CD4-positive, CD25-positive, alpha-beta regulatory T cell (primary cell): ENCODE measurements at regions not wholly inside any gene's neighbourhood (a gene's known extent, or its start where the extent isn't known, plus 50 kb on each side); places are given as distances from the start of the nearest gene placed in this dataset.

Experiments used
- ATAC-seq, 2 donors: fragments of 150-1000 bp; cut with Tn5 transposase; one replicate each; pipeline ENCODE4 v1.10.0; 2021; ENCODE audit warnings: low read depth in 2 of 2, moderate number of reproducible peaks in 2 of 2, moderate library complexity in 1 of 2
- DNase-seq, 3 donors: peaks; one replicate each; pipeline versions ENCODE4 v3.0.0 to v3.0.0-alpha.2; 2012 to 2022; ENCODE audit warnings: mixed read lengths in 1 of 3
- H3K27ac ChIP-seq: one replicate; pipeline ENCODE4 v1.7.0; 2013; ENCODE audit warnings: mild to moderate bottlenecking, low read length; ENCODE audit not compliant: insufficient read depth, poor library complexity, severe bottlenecking
- H3K27me3 ChIP-seq: one replicate; pipeline ENCODE4 v1.7.0; 2013; ENCODE audit warnings: low read length; ENCODE audit not compliant: control insufficient read depth, insufficient read depth
- H3K36me3 ChIP-seq: one replicate; pipeline ENCODE4 v1.7.0; 2013; ENCODE audit warnings: mild to moderate bottlenecking, low read length, moderate library complexity; ENCODE audit not compliant: control insufficient read depth, insufficient read depth
- H3K4me1 ChIP-seq: 2 replicates; pipeline ENCODE4 v1.7.0; 2013; ENCODE audit warnings: mild to moderate bottlenecking, low read length; ENCODE audit not compliant: insufficient read depth, control insufficient read depth, poor library complexity, severe bottlenecking
- H3K4me3 ChIP-seq: one replicate; pipeline ENCODE4 v1.7.0; 2013; ENCODE audit warnings: low read depth, mild to moderate bottlenecking, low read length, moderate library complexity
- H3K9me3 ChIP-seq, 2 experiments: 1 replicate in 1 of 2; 2 replicates in 1 of 2; pipeline ENCODE4 v1.7.0; 2013; ENCODE audit warnings: low read length in 2 of 2, mild to moderate bottlenecking in 1 of 2, moderate library complexity in 1 of 2; ENCODE audit not compliant: control insufficient read depth in 2 of 2
- H3K27ac Mint-ChIP-seq, 3 donors: one replicate each; pipeline ENCODE4 v1.8.0; 2020 to 2022; ENCODE audit warnings: mild to moderate bottlenecking in 3 of 3, mixed read lengths in 3 of 3, moderate library complexity in 2 of 3
- H3K27me3 Mint-ChIP-seq: one replicate; pipeline ENCODE4 v1.8.0; 2022; ENCODE audit warnings: mild to moderate bottlenecking, mixed read lengths
- H3K36me3 Mint-ChIP-seq: one replicate; pipeline ENCODE4 v1.8.0; 2020; ENCODE audit warnings: mixed read lengths
- H3K4me1 Mint-ChIP-seq, 4 donors: one replicate each; pipeline ENCODE4 v1.8.0; 2020 to 2022; ENCODE audit warnings: mixed read lengths in 4 of 4, mild to moderate bottlenecking in 1 of 4
- H3K4me3 Mint-ChIP-seq, 4 donors: one replicate each; pipeline ENCODE4 v1.8.0; 2020 to 2022; ENCODE audit warnings: mild to moderate bottlenecking in 4 of 4, mixed read lengths in 4 of 4, moderate library complexity in 3 of 4
- H3K9me3 Mint-ChIP-seq, 7 donors: one replicate each; pipeline ENCODE4 v1.8.0; 2020 to 2022; ENCODE audit warnings: mixed read lengths in 7 of 7, mild to moderate bottlenecking in 3 of 7, moderate library complexity in 2 of 7

- peaks cover 4 to 16% (median 8%) of the 10 kb centered on the region in 7 donors for H3K9me3 Mint-ChIP-seq
- no peak overlapping the region for H3K4me3 Mint-ChIP-seq
These were observed 633.1 kb upstream of the TYRP1 start for GRCh38 chr9:12060067-12060466.

DNA sequence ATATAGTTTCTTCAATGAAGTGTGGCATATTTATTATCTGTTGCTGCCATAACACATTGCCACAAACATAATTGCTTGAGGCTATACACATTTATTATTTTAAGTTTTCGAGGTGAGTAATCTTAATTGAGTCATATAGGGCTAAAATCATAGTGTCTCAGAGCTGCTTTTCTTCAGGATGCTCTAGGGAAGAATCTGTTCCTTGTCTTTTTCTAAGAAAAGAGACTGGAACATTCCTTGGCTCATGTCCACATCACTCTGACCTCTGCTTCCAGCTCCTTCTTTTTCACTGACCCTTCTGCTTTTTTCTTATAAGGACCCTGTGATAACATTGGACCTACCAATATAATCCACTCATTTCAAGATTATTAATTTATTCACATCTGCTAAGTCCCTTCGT, 632.4 kb upstream of the TYRP1 start:
- no peaks in the 10 kb centered on the region for H3K27me3 Mint-ChIP-seq
- H3K4me3 Mint-ChIP-seq = no peak overlapping the region
- no peaks in the 10 kb centered on the region for H3K36me3 ChIP-seq
- no peaks in the 10 kb centered on the region for H3K36me3 Mint-ChIP-seq
- no peak for DNase-seq
- H3K4me1 ChIP-seq = no peaks in the 10 kb centered on the region
- H3K9me3 ChIP-seq = peaks cover 0 to 5% of the 10 kb centered on the region in 2 experiments
- H3K4me1 Mint-ChIP-seq = no peaks in the 10 kb centered on the region
- no peak overlapping the region for H3K4me3 ChIP-seq
- H3K27ac ChIP-seq = no peak overlapping the region
- no peak for ATAC-seq
- no peaks in the 10 kb centered on the region for H3K27me3 ChIP-seq
- no peak overlapping the region for H3K27ac Mint-ChIP-seq
- H3K9me3 Mint-ChIP-seq = peaks cover 4 to 16% (median 8%) of the 10 kb centered on the region in 7 donors

More at GRCh38 chr9:12060067-12060466, 633.1 kb upstream of the TYRP1 start:
- no peaks in the 10 kb centered on the region for H3K27me3 Mint-ChIP-seq
- H3K36me3 Mint-ChIP-seq = no peaks in the 10 kb centered on the region
- ATAC-seq (no peak), DNase-seq (no peak)
- peaks cover under 1 to 5% of the 10 kb centered on the region in 2 experiments for H3K9me3 ChIP-seq
- H3K4me1 ChIP-seq = no peaks in the 10 kb centered on the region
- H3K4me3 ChIP-seq = no peak overlapping the region
- no peaks in the 10 kb centered on the region for H3K36me3 ChIP-seq
- no peaks in the 10 kb centered on the region for H3K4me1 Mint-ChIP-seq
- no peak overlapping the region for H3K27ac ChIP-seq
- H3K27me3 ChIP-seq = no peaks in the 10 kb centered on the region
- H3K27ac Mint-ChIP-seq = no peak overlapping the region

- no peaks in the 10 kb centered on the region for H3K27me3 ChIP-seq
- H3K36me3 Mint-ChIP-seq = no peaks in the 10 kb centered on the region
- no peak overlapping the region for H3K27ac Mint-ChIP-seq
- H3K36me3 ChIP-seq = no peaks in the 10 kb centered on the region
- no peaks in the 10 kb centered on the region for H3K27me3 Mint-ChIP-seq
- no peaks in the 10 kb centered on the region for H3K4me1 ChIP-seq
- no peaks in the 10 kb centered on the region for H3K4me1 Mint-ChIP-seq
- ATAC-seq = no peak
- H3K4me3 Mint-ChIP-seq = no peak overlapping the region
- H3K9me3 Mint-ChIP-seq = peaks cover 1 to 25% (median 6%) of the 10 kb centered on the region in 7 donors
- peaks cover 0 to 7% of the 10 kb centered on the region in 2 experiments for H3K9me3 ChIP-seq
- no peak overlapping the region for H3K27ac ChIP-seq
- no peak for DNase-seq
- H3K4me3 ChIP-seq = no peak overlapping the region
These were observed 628.1 kb upstream of the TYRP1 start for GRCh38 chr9:12065050-12065449.

DNA sequence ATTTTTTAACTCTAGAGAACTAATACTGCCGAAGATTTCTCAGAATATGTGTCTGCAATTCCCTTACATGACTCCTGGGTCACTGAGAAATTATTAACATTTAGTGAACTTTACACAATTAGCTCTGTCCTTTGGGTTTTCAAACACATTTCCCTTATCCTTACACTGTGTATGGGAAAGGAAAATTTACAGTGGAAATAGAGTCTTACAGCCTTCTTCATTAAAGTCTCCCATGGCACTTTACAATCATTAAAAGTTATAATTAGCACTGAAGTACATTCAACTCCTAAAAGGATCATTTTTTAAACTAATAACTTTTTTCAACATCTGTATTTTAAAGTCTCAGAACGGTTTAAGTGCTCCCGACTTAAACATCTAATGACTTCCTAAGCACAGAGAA, 627.5 kb upstream of the TYRP1 start:
- Mint-ChIP-seq H3K27ac (no peak overlapping the region), H3K27me3 (no peaks in the 10 kb centered on the region), H3K9me3 (peaks cover 0 to 25% (median 6%) of the 10 kb centered on the region in 7 donors), H3K36me3 (no peaks in the 10 kb centered on the region), H3K4me3 (no peak overlapping the region), H3K4me1 (no peaks in the 10 kb centered on the region)
- no peak overlapping the region for H3K27ac ChIP-seq
- no peaks in the 10 kb centered on the region for H3K36me3 ChIP-seq
- ATAC-seq (no peak), DNase-seq (no peak)
- H3K27me3 ChIP-seq = no peaks in the 10 kb centered on the region
- no peak overlapping the region for H3K4me3 ChIP-seq
- H3K4me1 ChIP-seq = no peaks in the 10 kb centered on the region
- peaks cover 0 to 7% of the 10 kb centered on the region in 2 experiments for H3K9me3 ChIP-seq

DNA sequence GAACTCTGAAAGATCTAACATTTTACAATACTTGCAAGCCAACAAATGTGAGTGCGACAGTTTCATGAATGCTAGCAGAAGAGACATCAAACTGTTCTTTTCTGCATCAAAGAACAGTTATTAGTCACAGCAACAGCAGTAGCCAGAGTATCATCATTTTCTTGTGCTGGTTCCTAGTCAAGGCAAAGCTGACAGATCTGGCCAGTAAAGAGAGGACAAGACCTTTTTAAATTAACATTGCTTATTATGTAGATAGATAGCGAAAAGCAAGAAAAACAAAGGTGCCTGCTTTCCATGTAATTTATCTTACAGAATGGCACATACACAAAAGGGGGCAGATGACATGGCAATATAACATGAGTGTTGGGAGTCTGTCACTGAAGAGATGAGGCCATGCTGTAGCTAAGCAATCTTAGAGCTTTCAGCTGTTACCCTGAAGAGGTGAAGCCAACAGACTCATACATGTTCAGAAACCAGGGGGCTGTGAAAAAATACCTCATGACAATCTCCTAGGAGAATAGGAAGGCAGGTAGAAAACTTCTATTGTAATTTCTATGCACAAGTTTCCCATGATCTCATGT, 626.6 kb upstream of the TYRP1 start:
- Histone ChIP-seq H3K4me1 (no peaks in the 10 kb centered on the region), H3K27ac (no peak overlapping the region), H3K36me3 (no peaks in the 10 kb centered on the region), H3K9me3 (peaks cover 0 to 7% of the 10 kb centered on the region in 2 experiments), H3K4me3 (no peak overlapping the region), H3K27me3 (no peaks in the 10 kb centered on the region)
- Mint-ChIP-seq H3K36me3 (no peaks in the 10 kb centered on the region), H3K4me1 (no peaks in the 10 kb centered on the region), H3K27me3 (no peaks in the 10 kb centered on the region), H3K4me3 (no peak overlapping the region), H3K9me3 (peaks cover 1 to 28% (median 7%) of the 10 kb centered on the region in 7 donors), H3K27ac (no peak overlapping the region)
- DNase-seq = no peak
- no peak for ATAC-seq

DNA sequence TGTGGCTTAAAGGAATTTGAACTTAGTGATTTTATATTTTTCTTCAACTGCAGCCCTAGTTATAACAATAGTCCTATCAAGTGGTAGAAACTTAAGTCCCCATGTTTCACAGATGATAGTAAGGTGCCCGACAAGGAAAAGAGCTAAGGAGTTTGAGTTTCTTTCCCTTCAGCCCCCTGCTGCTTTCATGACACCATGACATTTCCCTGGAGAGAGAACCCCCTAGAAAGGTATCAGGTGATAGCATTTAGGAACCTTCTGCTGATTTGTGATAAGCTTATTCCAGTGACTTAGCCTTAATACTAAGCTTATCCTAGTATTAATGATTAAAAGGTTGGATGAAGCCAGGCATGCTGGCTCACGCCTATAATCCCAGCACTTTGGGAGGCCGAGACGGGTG, 623.8 kb upstream of the TYRP1 start:
- peaks cover 4 to 10% of the 10 kb centered on the region in 2 experiments for H3K9me3 ChIP-seq
- no peaks in the 10 kb centered on the region for H3K4me1 ChIP-seq
- H3K27ac ChIP-seq = no peak overlapping the region
- H3K36me3 ChIP-seq = no peaks in the 10 kb centered on the region
- Mint-ChIP-seq H3K4me1 (no peaks in the 10 kb centered on the region), H3K27me3 (no peaks in the 10 kb centered on the region), H3K4me3 (no peak overlapping the region), H3K36me3 (no peaks in the 10 kb centered on the region), H3K9me3 (peaks cover 0 to 34% (median 7%) of the 10 kb centered on the region in 7 donors), H3K27ac (no peak overlapping the region)
- H3K4me3 ChIP-seq = no peak overlapping the region
- DNase-seq = no peak
- no peak for ATAC-seq
- H3K27me3 ChIP-seq = no peaks in the 10 kb centered on the region

DNA sequence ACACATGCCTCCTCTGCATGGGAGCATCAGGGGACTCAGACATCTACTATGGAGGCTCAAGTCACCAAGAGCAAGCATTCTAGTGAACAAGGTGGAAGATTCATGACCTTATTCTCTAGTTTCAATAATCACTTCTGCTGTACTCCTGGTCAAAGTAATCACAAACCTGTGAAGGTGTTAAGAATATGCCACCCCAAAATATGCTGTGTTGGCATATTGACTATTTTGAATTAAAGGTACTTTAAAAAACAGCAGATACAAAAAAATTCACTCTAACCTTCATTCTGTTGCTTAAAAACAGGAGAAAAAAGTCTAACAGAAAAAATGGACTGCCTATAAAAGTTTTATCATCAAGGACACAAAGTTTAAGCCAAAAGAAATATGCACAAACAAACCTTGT, 607.8 kb upstream of the TYRP1 start:
- Histone ChIP-seq H3K4me3 (no peak overlapping the region), H3K27ac (no peak overlapping the region), H3K27me3 (no peaks in the 10 kb centered on the region), H3K9me3 (no peaks in the 10 kb centered on the region), H3K36me3 (no peaks in the 10 kb centered on the region), H3K4me1 (no peaks in the 10 kb centered on the region)
- Mint-ChIP-seq H3K36me3 (no peaks in the 10 kb centered on the region), H3K4me3 (no peak overlapping the region), H3K9me3 (peaks cover 5 to 62% (median 14%) of the 10 kb centered on the region in 7 donors), H3K27ac (no peak overlapping the region), H3K27me3 (no peaks in the 10 kb centered on the region), H3K4me1 (no peaks in the 10 kb centered on the region)
- no peak for ATAC-seq
- DNase-seq = no peak

- Histone ChIP-seq H3K4me1 (no peaks in the 10 kb centered on the region), H3K4me3 (no peak overlapping the region), H3K27ac (no peak overlapping the region), H3K27me3 (no peaks in the 10 kb centered on the region), H3K9me3 (peaks cover 0 to 22% of the 10 kb centered on the region in 2 experiments), H3K36me3 (no peaks in the 10 kb centered on the region)
- H3K27ac Mint-ChIP-seq = no peak overlapping the region
- no peaks in the 10 kb centered on the region for H3K27me3 Mint-ChIP-seq
- ATAC-seq = no peak
- H3K4me3 Mint-ChIP-seq = no peak overlapping the region
- DNase-seq = no peak
- H3K36me3 Mint-ChIP-seq = no peaks in the 10 kb centered on the region
- no peaks in the 10 kb centered on the region for H3K4me1 Mint-ChIP-seq
- peaks cover 3 to 54% (median 15%) of the 10 kb centered on the region in 7 donors for H3K9me3 Mint-ChIP-seq
These were observed 601.2 kb upstream of the TYRP1 start for GRCh38 chr9:12091865-12092527.
